Breast epithelium (tissue), 3 donors: ENCODE measurements at regions not wholly inside any gene's neighbourhood (a gene's known extent, or its start where the extent isn't known, plus 50 kb on each side); places are given as distances from the start of the nearest gene placed in this dataset.

Experiments
- CTCF ChIP-seq, 3 donors: fragments of 450-650 bp; IDR thresholded peaks; one replicate each; pipeline ENCODE4 v1.5.1; 2016 to 2017; ENCODE audit warnings: antibody characterized with exemption in 3 of 3, mild to moderate bottlenecking in 3 of 3, moderate library complexity in 3 of 3
- POLR2A ChIP-seq: fragments of 450-650 bp; IDR thresholded peaks from one replicate; pipeline ENCODE4 v1.6.1; 2016; ENCODE audit warnings: antibody characterized with exemption, mild to moderate bottlenecking, moderate library complexity
- POLR2AphosphoS5 ChIP-seq, 3 donors: sonication (generic); formaldehyde crosslinking; IDR thresholded peaks; one replicate each; pipeline ENCODE4 v1.6.1; 2017; ENCODE audit warnings: antibody characterized with exemption in 3 of 3

GRCh38 chr1:59194621-59195020 lies 102.3 kb upstream of the FGGY start:
- no peak for TF ChIP-seq CTCF (IDR thresholded peaks at IDR 0.05)
- TF ChIP-seq POLR2A = no peak
- no peak for TF ChIP-seq POLR2AphosphoS5 (IDR thresholded peaks at IDR 0.05)
